22Rv1 (cell line): ENCODE measurements at regions not wholly inside any gene's neighbourhood (a gene's known extent, or its start where the extent isn't known, plus 50 kb on each side); places are given as distances from the start of the nearest gene placed in this dataset.

Source experiments
- CTCF ChIP-seq: fragments of 450-650 bp; IDR thresholded peaks from 2 replicates; pipeline ENCODE4 v1.5.1; 2017; ENCODE audit warnings: mild to moderate bottlenecking
- ZFX ChIP-seq: fragments of 450-650 bp; IDR thresholded peaks from 2 replicates; pipeline ENCODE4 v1.6.1; 2017; ENCODE audit warnings: antibody characterized with exemption, borderline replicate concordance

DNA sequence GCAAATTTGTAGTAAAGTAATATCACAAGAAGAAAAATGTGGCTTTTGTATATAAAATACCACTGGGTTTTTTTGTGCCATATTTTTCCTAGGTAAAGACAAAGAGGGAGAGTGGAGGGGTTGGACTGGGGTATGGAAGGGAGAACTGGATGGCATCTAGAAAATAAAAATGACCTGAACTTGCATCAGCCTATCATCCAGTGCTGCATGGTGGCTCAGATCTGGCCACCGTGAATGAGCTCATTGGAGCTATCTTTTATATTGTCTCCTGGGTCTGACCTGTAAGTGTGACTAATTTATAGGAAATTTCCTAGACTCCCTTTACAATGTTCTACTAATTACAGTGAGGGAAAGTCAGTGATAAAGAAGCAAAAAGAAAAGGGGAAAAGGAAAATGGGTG is 369.0 kb downstream of the TMEM182 start:
- no peak for TF ChIP-seq ZFX
- no peak for TF ChIP-seq CTCF
